Activated effector memory CD4-positive, alpha-beta T cell treated with Interleukin-2 at 50 U/mL for 16 hours (primary cell): ENCODE measurements at regions not wholly inside any gene's neighbourhood (a gene's known extent, or its start where the extent isn't known, plus 50 kb on each side); places are given as distances from the start of the nearest gene placed in this dataset.

Experiments used
- DNase-seq: peaks from one replicate; pipeline ENCODE4 v3.0.0-alpha.2; 2020

DNA sequence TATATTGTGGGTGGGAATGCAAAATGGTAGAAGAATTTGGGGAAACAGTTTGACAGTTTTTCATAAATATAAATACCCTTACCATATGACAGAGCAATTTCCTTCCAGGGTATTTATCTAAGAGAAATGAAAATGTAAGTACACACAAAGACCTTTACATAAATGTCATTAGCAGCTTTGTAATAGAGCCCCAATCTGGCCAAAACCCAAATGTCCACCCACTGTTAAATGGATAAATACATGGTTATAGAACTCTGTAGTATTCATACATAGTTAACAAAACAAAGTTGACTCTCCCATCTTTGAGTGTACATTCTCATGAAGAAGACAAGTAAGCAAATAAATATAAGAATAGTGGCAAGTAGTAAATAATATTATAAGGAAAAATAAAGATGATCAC, 514.8 kb upstream of the NOX3 start:
- no peak for DNase-seq

DNA sequence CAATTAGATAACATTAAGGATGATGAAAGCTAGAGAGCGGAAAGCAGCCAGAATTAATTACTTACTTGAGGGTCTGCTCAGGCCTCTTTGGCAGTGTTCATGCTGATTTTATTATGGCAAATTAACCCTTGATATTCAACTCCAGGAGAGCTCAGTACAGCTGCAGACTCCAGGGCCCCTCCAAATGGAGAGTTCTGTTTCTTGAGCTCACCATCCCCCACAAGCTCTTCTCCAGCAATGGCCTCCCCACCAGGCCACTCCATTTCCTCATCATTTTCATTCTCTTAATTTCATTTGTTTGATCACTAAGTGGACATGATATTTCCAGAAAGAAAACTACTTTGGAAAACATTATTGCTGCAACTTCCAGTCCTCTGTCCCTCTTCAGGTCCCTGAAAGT, 513.3 kb upstream of the NOX3 start:
- no peak for DNase-seq

DNA sequence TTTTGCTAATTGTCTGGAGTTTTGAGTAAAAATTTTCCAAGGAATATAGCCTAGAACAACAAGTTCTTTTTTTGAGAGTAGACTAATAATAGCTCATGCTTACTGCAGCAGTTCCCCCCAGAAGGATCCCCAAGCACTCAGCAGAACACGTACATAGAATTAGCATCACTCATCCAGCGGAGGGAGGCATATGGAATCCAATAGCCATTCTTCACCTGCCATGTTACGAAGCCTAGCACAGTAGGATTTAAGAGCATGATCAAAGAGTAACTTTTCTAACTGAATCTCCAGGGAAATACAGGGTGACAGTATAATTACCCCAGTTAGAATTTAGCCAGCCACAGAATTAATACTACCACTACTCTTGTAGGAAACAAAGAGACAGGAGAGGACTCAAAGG, 511.7 kb upstream of the NOX3 start:
- no peak for DNase-seq

DNA sequence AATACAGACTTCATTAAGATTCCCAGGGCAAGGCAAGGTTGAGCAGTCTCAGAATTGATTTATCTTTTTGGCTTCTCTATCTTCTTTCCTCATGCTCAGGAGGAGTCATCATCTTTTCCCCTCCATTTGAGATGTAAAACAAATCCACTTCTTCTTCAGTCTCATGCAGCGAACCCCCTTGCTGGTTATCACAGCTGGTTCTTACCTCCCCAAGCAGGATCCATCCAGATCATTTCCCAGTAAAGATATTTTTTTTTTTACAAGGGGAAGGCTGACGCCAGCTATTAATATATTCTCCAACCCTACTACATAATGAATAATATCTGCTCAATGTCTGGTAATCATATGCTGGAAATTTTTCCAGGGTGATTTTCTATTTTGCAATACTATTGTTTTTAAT, 508.9 kb upstream of the NOX3 start:
- no peak for DNase-seq

DNA sequence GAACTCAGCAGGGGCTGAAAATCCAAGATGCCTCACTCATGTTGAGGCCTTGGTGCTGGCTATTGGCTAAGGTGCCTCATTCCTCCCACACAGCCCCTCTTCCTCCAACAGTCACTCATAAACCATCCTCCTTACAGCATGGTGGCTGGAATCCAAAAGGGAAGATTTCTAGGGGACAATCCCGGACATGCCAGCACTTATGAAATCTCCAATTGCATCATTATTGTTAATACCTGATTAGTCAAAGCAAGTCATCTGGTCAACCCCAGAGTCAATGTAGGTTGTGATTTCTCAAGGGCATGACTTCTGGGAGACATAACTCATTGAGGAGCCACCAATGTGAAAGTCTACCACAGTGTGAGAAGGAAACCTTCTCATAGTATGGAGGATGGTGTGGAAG, 506.6 kb upstream of the NOX3 start:
- no peak for DNase-seq

DNA sequence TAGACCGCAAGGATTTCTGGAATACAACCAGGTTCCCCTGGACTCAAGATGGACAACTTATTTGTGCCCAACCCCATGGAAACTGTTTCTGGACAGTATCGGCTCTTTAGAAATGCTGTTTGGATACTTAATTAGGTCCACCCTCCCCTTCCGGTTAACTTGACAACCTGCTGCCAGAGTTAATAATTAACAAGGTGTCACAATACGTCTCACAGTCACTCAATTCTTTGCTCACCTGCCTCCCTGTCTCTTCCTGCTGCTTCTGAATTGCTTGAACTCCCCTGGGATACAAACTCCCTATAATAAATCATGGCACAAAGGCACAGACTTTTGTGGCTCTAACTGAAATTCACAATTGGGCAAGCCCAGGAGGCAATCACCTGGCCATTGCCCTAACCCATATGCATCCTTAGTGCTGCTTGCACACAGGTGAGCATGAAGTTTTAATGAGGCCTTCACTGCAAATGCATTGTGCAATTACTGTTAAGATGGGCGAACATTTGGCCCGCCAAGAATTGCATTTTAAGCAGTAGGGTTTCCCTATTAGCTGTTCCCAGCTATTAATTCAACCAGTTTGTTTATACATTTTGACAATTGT, 504.4 kb upstream of the NOX3 start:
- DNase-seq: no peak

DNA sequence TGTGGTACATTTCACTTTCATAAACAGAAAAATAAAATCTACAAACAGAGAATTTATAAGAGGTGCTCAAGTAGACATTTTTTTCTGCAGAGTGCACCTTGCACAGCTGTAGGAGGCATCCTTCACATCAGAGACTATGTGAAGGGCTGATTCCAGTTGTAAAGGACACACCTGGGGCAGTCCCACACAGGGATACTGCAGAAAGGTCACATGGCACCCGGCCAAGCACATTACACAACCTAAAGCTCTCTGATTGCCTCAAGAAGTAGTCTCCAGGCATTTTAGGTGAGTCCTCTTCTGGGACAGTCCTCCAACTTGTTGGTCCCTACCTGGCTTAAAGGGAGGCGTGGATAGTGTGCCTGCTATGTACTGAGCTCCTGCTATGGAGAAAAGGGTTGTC, 502.9 kb upstream of the NOX3 start:
- DNase-seq: no peak

DNA sequence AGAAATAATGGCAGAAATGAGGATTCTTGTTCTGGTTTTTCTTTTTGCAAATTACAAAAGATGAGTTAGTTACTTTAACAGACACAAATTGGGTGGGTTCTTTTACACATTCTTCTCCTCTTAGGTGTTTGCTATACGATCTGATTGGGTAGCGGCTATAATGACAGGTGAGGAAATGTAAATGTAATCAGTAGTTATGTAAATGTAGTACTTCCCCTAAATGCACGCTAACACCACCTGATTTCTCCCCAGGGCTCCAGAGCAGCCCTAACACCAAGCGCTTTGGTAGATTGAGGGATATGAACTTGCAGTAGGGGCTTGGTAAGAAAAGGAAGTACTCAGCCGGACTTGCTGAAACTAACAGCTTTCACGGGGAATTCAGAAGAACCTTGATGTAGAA, 499.4 kb upstream of the NOX3 start:
- DNase-seq: no peak

DNA sequence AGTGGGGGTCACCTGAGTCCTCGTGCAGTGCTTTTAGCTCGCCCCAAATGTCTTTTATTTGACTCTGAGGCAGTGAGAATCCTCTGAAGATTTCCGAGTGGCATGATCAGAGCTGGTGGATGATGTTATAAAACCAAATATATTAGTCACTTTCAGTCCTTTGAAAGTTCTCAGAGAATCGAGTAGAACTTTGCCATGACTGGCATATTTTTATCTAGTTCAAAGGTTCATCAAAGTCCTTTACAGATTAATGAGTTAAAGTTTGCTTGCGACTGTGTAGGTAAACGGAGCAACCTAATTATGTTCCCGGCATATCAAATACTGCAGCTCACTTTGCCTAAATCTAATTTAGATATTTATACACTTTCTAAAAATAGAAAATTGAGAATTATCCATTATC, 498.5 kb upstream of the NOX3 start:
- no peak for DNase-seq

DNA sequence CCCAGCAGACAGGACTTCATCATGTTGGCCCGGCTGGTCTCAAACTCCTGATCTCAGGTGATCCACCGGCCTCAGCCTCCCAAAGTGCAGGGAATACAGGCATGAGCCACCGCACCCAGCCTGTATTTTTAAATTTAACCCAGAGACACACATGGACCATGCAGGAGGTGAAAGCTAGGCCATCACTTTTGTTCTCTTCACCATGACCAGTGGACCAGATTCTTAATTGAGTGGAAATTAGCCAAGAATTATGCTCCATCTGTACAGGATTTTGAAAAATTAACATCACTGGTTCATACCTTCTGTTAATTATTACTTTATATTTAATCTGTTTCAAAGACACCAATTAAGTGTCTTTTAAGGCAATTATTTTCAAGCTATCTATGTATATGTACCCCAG, 493.6 kb upstream of the NOX3 start:
- no peak for DNase-seq

DNA sequence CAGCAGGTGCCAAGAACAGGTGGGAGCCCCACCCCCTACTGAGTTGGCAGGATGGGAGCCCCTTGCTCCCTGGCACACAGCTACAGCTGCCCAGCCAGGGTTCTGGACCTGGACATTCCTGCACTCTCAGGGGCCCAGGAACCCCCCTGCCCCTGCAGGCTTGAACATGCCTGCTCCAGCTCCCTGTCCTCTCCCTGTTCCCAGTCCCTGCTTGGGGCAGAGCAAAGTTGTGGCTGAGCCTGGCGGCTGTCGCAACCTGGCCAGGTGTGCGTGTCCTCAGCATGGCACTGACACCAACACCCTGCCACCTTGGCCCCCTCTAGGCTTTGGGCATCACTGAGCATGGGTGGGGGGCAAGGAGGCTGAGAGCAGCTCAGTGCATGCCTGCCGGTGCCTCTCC, 491.2 kb upstream of the NOX3 start:
- no peak for DNase-seq

DNA sequence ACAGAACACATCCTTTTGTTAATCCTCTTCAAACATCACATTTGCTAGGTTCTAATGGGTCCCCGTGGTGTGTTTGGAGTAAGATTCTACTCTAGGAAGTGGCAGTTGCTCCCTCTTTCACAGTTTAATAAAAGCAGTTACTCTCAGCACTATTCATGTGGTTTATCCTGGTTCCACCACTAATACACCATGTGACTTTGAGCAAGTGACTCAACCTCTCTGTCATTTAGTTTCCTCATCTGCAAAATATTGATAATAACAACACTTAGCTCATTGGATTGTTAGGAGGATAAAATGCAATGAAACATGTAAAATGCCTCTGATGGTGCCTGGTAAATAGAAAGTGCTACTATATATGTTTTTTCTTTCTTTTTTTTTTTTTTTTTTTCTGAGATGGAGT, 488.0 kb upstream of the NOX3 start:
- no peak for DNase-seq

DNA sequence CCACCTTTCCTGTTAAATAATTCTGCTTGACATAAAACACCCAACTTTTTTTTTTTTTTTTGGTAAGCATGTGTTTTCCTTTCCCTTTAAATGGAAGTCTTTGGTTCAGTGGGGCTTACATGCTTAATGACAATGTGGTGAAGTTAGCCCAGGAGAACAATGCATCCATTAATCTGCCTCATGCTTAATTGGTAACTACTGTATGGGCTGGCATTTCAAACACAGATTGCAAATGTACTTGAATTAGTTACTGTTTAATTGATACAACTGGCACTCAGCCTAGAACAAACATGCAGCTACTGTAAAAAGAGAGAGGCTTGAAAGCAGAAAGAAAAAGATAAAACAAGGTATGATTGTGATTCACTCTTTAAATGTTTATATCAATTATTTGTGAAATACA, 483.6 kb upstream of the NOX3 start:
- no peak for DNase-seq

DNA sequence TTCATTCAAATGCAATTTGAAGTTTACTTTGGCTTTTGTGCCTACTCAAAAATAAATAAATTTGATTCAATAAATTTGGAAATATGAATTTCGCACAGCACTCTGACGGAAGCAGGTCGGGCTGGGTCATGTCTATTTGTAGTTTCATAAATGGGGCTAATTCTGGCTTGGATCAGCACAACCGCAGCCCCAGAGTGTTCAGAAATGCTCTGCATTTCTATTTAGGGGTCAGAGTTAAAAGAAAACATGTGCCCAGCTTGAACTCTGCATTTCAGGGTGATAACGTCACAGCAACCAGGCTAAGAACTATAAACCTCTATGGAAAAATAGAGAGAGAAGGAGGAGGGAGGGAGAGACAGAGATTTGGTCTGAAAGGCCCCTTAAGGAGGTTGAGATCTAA, 480.9 kb upstream of the NOX3 start:
- no peak for DNase-seq

DNA sequence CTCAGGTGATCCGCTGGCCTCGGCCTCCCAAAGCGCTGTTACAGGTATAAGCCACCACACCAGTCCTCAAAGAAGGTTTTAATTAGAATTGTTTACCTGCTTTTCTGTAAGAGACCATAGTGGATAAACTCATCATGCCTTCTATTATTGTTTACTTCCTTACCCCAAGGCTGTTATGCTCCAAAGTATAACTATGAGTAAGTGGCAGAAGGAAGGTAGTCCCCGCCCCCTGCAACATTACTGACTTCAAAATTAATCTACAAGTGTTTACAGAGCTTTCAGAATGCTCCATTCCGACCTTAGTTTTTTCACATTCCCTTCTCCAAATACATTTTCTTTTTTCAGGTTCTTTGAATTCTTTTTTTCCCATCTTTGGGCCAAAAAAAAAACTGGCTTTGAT, 480.5 kb upstream of the NOX3 start:
- no peak for DNase-seq

DNA sequence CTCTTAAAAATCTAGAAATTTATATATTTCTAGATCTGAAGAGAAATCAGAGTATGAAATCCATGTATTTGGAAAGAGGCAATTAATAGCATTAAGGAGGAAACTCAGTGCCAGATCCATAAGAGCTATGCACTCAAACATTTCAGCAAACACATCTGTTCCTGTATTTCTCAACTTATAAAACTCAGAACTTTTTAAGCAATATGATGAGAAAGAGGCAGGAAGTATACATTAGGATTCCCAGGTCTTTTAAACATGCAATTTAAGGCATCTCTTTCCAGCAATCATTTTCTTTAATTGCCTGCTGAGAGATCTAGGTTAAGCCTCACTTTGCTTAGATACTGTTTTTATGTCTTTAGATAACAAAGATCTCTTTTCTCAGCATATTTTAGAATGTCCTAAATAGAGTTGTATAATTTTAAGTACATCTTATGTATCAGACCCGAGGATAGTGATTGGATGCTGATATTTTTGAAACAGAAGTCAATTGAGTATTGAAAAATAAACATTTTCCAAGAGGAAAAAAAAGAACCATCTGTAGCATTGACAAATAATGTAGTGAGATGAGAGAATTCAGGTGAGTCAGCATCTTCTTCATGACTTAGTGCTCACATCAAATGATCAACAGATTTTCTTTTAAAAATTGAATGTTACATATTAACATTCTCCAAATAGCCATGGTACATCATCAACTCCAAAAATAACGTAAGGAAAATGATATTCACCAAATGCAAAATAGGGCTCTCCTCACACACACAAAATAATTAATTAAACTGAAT, 461.4 kb upstream of the NOX3 start:
- no peak for DNase-seq

DNA sequence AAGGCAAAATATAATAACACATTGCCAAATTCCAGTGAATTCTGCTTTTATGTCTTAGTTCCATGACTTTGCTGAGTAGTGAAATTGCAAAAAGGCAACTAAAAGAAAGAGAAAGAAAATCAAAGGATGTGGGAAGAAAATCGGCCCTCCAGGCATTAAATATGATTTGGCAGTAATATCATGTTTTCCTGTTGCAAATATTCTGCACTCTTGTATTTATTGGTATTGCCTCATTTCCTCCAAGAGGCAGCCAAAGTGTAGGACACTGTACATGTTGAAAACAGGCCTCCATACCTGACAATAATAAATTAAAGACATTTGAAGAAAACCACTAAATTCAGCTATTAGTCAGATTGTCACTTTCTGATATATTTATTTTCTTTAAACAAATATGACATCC, 460.0 kb upstream of the NOX3 start:
- DNase-seq: no peak

DNA sequence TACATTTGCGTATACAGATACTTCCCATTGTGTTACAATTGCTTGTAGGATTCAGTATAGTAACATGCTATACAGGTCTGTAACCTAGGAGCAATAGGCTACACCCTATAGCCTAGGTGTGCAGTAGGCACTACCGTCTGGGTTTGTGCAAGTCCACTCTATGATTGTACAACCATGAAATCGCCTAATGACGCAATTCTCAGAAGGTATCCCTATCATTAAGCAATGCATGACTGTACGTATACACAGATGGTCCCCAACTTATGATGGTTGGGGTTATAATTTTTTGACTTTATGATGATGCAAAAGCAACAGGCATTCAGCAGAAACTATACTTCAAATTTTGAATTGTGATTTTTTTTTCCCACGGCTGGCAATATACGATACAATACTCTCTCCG, 458.2 kb upstream of the NOX3 start:
- no peak for DNase-seq

DNA sequence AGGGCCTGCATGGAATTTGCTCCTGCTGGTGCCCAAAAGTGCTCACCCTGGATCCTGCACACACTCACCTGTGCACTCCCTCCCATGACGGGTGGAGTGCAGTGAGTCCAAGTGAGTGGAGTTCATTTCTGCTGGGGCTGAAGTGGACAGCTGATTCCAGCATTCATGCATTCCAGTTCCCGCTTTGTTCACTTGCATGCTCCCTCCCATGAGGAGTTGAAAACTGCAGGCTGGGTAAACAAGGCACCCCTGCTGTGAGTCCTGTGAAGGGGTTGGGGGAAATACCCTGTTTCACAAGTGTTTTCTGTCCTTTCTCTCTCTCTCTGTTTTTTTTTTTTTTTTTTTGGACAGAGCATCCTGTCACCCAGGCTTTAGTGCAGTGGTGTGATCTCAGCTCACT, 454.1 kb upstream of the NOX3 start:
- DNase-seq: no peak

DNA sequence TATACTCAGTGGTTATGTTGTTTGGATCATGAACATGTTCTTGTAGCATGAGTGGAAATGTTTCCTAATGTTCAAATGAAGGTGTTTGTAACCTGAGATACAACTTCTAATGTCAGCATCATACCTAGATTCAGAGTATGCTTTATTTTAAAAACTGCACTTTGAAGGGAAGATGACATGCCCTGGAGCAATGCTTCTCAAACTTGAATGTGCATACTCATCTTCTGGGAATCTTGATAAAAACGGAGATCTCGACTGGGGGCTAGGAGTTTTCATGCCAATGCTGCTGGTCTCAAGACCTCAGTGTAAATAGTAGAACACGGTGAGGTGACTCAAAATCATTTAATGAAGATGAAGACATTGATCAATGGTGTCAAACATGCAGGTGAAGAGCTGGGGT, 440.0 kb upstream of the NOX3 start:
- no peak for DNase-seq

DNA sequence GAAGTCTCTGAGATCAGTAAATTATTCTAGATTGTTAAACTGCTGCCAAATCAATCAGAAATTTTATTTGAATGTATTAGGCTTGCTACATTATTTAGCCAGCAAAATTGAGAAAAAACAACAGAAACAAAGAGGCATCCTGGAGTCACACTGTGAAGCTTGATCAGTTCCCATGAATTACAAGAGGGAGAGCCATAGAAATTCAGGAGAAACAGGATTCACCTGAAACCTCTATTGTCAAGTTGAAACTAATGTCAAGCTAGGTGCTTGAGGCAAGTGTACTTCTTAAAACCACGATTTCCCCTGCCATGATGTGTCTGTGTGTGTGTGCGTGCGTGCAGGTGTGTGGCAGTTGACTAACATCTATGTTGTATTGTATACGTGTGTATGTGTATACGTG, 439.1 kb upstream of the NOX3 start:
- DNase-seq: no peak

DNA sequence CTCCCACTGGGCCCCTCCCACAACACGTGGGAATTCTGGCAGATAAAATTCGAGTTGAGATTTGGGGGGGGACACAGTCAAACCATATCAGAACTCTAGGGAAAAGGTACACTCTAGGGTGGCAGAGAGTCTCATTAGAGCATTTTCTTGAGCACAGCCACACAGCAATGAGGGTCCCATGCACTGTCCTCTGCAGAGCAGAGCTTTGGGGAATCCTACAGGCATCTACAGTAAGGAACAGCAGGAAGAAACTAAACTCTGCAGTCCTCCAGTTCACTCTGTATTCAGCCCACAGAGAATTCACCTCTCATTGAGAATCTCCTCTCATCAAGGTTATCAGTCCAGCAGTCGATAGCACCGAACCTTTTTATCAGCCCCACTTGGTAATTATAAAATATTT, 438.6 kb upstream of the NOX3 start:
- no peak for DNase-seq

DNA sequence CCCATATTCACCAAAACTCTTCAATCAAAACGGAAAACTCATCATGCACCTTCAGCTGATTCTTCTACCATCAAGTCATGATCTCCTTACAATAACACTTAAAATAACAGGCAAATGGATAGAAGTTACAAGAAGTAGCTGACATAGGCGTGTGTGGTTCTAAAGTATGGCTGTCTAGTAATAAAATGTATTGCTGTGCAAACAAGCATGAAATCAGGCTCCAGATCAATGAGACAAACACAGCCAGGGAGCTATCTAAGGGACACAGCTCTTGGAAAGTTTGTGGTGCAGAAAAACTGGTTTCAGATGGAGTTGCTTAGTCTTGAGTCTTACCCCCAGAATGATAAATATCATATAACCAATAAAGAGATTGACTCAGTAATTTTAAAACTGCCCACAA, 434.8 kb upstream of the NOX3 start:
- no peak for DNase-seq

DNA sequence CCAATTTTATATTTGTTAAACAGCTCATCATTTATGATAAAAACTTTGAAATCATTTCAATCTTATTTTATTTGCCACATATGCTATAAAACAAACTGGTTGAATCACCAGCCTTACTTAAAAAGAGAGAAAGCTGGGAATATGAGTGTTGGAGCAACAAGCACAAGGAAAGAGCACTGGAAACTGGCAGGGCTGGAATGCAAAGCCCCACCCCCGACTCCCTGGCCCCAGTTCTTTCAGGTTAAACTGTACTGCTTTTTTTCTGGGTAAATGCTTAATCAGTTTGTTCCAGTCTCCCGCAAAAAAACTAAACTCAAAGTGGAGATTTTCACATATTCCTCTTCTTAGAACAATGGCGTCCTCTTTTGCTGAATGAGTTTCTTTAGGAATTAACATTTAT, 433.8 kb upstream of the NOX3 start:
- DNase-seq: no peak

DNA sequence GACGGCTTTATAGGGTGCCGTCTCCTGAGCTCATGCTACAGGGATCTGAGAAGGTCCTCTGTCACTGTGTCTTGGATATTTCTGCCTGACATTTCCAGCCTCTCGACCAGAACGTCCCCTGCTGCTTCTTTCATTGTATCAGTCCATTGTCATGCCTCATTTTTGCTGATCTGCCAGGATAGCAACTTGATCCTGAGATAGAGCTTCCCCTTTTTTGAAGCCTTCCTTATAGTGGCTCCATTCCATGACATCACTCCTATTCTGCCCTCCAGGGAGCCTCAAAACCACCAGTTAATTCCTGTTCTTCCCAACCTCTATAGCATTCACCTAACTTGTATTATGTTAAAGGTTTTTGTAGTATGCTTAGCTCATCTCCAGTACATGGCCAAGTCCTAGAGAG, 431.8 kb upstream of the NOX3 start:
- no peak for DNase-seq
